ENCODE measurements at regions not wholly inside any gene's neighbourhood (a gene's known extent, or its start where the extent isn't known, plus 50 kb on each side); places are given as distances from the start of the nearest gene placed in this dataset.

- no peak overlapping the region for H3K4me3 ChIP-seq (ENCODE audit: low read depth, low read length)
- DNase-seq (ENCODE audit: low read depth), result no peak
Observed at GRCh38 chr13:105579821-105580710, 955.4 kb downstream of the EFNB2 start.

GRCh38 chr13:105573136-105573535 is 962.3 kb downstream of the EFNB2 start:
- DNase-seq (ENCODE audit: low read depth), result peak; percentile 39
- no peak overlapping the region for H3K4me3 ChIP-seq (ENCODE audit: low read depth, low read length)

GRCh38 chr13:105572401-105572800 is 963.1 kb downstream of the EFNB2 start:
- no peak for DNase-seq (ENCODE audit: low read depth)

DNA sequence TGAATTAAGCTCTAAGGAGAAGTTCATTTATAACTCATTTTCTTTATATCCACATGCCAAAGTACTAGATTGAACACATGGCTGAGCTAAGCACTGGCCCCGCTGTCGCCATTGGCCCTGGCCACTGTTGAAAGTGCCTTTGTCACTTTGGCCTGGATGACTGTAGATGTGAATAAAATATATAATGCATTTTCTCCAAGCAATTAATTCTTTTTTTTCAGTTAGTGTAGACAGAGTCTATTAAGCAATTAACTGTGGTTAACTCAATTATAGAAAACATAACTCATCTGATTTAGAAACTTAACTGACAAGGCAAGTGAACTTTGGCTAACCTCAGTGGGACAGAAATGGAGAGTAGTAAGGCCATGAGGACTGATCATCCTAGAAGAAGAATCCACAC is 965.6 kb downstream of the EFNB2 start:
- no peak overlapping the region for H3K4me3 ChIP-seq (ENCODE audit: low read depth, low read length)
- DNase-seq (ENCODE audit: low read depth), result no peak

More at GRCh38 chr13:105572401-105572800, 963.1 kb downstream of the EFNB2 start:
- no peak overlapping the region for H3K4me3 ChIP-seq (ENCODE audit: low read depth, low read length)

DNA sequence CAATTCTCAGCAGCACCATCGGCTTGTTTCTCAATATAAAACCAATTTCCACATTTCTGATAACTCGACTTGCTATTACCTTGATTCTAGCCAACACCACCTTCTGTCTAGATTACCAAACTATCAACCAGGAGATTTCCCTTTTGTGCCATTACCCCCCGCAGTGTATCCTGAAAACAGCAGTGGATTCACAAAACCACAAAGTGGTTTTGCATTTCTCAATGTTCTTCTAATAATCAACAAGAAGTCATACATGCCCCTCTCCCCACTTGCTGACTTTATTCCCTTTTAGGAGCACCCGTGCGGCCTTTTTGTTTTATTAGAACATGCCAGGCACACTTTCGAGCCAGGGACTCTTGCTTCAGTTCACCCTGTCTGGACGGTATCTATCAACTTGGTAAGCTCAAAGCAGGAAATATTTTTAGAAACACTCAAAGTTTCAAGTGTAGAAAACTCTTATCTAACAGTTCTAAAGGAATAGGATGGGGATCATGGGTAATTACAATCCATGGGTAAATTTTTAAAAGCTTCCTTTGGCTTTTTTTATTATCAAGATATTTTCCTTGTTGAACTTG is 967.4 kb downstream of the EFNB2 start:
- no peak overlapping the region for H3K4me3 ChIP-seq (ENCODE audit: low read depth, low read length)
- no peak for DNase-seq (ENCODE audit: low read depth)

GRCh38 chr13:105565136-105565727 is 970.2 kb downstream of the EFNB2 start:
- H3K4me3 ChIP-seq (ENCODE audit: low read depth, low read length), result no peak overlapping the region
- no peak for DNase-seq (ENCODE audit: low read depth)

DNA sequence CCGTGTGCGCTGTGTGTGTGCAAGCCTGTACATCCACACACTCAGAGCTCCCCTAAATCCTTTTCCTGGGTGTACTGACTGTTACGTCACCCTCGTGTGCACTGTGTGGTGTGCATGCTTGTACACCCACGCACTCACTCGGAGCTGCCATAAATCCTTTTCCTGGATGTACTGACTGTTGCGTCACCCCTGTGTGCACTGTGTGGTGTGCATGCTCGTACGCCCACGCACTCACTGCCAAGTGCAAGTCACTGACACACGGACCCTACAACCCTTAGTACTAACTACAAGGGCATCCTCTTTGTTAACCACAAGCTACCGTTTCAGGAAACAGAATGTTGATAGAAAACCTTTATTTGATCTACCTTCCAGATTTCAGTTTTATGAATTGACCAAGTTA is 983.4 kb downstream of the EFNB2 start:
- H3K4me3 ChIP-seq (ENCODE audit: low read depth, low read length), result no peak overlapping the region
- DNase-seq (ENCODE audit: low read depth), result no peak

DNA sequence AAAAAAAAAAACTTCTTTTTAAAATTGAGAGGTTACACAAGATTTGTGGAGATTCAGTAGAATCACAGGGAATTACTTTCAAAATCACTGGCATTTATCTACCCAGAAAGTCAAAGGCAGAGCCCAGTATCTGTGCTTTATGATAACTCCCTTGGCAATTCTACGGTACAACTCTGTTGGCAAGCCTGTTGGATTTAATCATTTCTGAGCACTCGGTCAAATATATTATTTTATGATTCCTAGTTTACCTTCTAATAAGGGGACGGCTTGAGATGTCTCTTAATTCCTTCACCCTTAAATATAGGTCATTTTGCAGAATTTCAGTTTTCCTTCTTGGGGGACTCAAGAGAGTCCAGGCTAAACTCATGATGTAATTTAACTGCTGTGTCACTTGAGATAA is 987.6 kb downstream of the EFNB2 start:
- DNase-seq (ENCODE audit: low read depth), result no peak
- H3K4me3 ChIP-seq (ENCODE audit: low read depth, low read length), result no peak overlapping the region

DNA sequence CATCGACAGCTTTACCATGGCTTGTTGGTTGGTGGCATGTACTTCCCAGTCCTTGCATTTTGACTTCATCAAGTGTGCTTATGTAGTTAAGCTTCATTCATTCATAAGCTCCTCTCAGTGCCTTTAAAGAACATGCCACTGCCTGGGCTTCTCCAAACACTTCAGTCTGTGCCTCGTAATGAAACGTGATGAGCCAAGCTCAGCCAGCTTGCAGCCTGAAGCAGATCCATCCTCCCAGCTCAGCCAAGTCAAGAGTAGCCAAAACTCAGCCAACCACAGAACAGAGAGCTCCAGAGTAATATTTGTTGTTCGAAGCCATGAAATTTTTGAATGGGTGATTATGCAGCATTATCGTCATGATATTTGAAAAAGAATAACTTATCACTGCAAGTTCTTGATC is 989.7 kb downstream of the EFNB2 start:
- no peak for DNase-seq (ENCODE audit: low read depth)
- H3K4me3 ChIP-seq (ENCODE audit: low read depth, low read length), result no peak overlapping the region

- no peak for DNase-seq (ENCODE audit: low read depth)
- no peak overlapping the region for H3K4me3 ChIP-seq (ENCODE audit: low read depth, low read length)
Observed at GRCh38 chr13:105543742-105544141, 991.7 kb downstream of the EFNB2 start.

- H3K4me3 ChIP-seq (ENCODE audit: low read depth, low read length), result no peak overlapping the region
- DNase-seq (ENCODE audit: low read depth), result no peak
Observed at GRCh38 chr13:105541565-105541964, 993.9 kb downstream of the EFNB2 start.

GRCh38 chr13:105538346-105538745 is 997.1 kb downstream of the EFNB2 start:
- no peak overlapping the region for H3K4me3 ChIP-seq (ENCODE audit: low read depth, low read length)
- DNase-seq (ENCODE audit: low read depth), result no peak

- DNase-seq (ENCODE audit: low read depth), result no peak
- H3K4me3 ChIP-seq (ENCODE audit: low read depth, low read length), result no peak overlapping the region
Observed at GRCh38 chr13:105537113-105537512, 998.3 kb downstream of the EFNB2 start.

DNA sequence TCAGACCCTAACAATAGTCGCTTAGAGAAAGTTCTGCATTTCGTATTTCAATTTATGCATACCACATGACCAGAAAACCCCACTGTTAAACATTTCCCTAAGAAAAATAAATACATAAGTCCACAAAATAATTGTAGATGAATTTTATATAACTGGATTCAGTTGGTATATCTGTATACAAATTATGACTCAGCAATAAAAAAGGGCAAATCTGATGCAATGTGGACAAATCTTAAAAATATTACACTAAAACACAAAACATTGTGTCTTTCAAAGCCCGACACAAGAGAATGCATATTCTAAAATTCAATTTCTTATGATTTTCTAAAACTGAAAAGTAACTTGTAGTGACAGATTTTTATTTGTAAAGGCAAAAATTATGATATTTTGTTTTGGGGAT is 1005.0 kb downstream of the EFNB2 start:
- H3K4me3 ChIP-seq (ENCODE audit: low read depth, low read length), result no peak overlapping the region
- DNase-seq (ENCODE audit: low read depth), result no peak

- no peak for DNase-seq (ENCODE audit: low read depth)
- no peak overlapping the region for H3K4me3 ChIP-seq (ENCODE audit: low read depth, low read length)
Observed at GRCh38 chr13:105527127-105527526, 1008.3 kb downstream of the EFNB2 start.

DNA sequence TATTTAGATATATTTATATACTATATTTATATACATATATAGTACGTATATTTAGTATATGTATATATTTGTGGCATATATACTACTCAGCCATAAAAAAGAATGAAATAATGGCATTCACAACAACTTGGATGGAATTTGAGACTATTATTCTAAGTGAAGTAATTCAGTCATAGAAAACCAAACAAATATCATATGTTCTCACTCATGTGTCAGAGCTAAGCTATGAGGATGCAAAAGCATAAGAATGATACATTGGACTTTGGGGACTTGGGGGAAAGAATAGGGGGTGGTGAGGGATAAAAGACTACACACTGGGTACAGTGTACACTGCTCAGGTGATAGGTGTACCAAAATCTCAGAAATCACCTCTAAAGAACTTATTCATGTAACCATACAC is 1015.7 kb downstream of the EFNB2 start:
- no peak overlapping the region for H3K4me3 ChIP-seq (ENCODE audit: low read depth, low read length)
- DNase-seq (ENCODE audit: low read depth), result peak; percentile 14

DNA sequence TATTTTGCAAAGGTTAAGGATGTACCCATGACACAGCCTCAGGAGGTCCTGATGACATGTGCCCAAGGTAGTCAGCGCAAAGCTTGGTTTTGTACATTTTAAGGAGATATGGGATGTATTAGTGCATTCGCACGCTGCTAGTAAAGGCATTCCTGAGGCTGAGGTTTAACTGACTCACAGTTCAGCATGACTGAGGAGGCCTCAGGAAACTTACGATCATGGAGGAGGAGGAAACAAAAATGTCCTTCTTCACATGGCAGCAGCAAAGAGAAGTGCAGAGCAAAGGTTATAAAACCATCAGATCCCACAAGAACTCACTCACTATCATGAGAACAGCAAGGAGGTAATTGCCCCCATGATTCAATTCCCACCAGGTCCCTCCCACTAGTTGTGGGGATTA is 1017.4 kb downstream of the EFNB2 start:
- DNase-seq (ENCODE audit: low read depth), result peak; percentile 62
- no peak overlapping the region for H3K4me3 ChIP-seq (ENCODE audit: low read depth, low read length)

- DNase-seq (ENCODE audit: low read depth), result no peak
- H3K4me3 ChIP-seq (ENCODE audit: low read depth, low read length), result no peak overlapping the region
Observed at GRCh38 chr13:105514401-105514800, 1021.1 kb downstream of the EFNB2 start.

GRCh38 chr13:105513448-105513847 is 1022.0 kb downstream of the EFNB2 start:
- DNase-seq (ENCODE audit: low read depth), result no peak
- no peak overlapping the region for H3K4me3 ChIP-seq (ENCODE audit: low read depth, low read length)

GRCh38 chr13:105509981-105510762 is 1025.3 kb downstream of the EFNB2 start:
- no peak overlapping the region for H3K4me3 ChIP-seq (ENCODE audit: low read depth, low read length)
- no peak for DNase-seq (ENCODE audit: low read depth)

All from skeletal muscle cell (primary cell).